PC-3 (cell line): ENCODE measurements at regions not wholly inside any gene's neighbourhood (a gene's known extent, or its start where the extent isn't known, plus 50 kb on each side); places are given as distances from the start of the nearest gene placed in this dataset.

Source experiments
- ATAC-seq: fragments of 200-7000 bp; cut with Tn5 transposase; 2 replicates; pipeline ENCODE4 v1.9.1; 2020; ENCODE audit warnings: mild to moderate bottlenecking, moderate library complexity
- BruUV-seq: library from RNA; stranded (reverse); fragments of 400-500 nt; replicated peaks from 2 replicates; lab custom pipeline; 2021; lab: Mats Ljungman, UMichigan
- CTCF ChIA-PET: fragments of 300-600 bp; sonication (Branson Sonifier 250); formaldehyde crosslinking; loops from one replicate; lab custom pipeline; 2022; ENCODE audit warnings: antibody characterized with exemption; lab: Charles Lee
- POLR2A ChIA-PET: fragments of 300-600 bp; sonication (Branson Sonifier 250); formaldehyde crosslinking; loops from one replicate; lab custom pipeline; 2022; ENCODE audit warnings: antibody characterized with exemption; ENCODE audit not compliant: unreplicated experiment; lab: Charles Lee
- DNase-seq: peaks from one replicate; pipeline ENCODE4 v3.0.0-alpha.2; 2015
- H2AFZ ChIP-seq: fragments of 300-600 bp; sonication (generic); 2 replicates; pipeline ENCODE4 v1.6.0; 2016; ENCODE audit warnings: antibody characterized with exemption, low read length
- H3F3A ChIP-seq: fragments of 300-600 bp; sonication (generic); one replicate; pipeline ENCODE4 v1.6.0; 2017; ENCODE audit warnings: antibody characterized with exemption, low read length, control low read depth, mild to moderate bottlenecking; ENCODE audit not compliant: unreplicated experiment
- H3K27ac ChIP-seq: fragments of 300-600 bp; sonication (generic); 2 replicates; pipeline ENCODE4 v1.5.1; 2016; ENCODE audit warnings: mild to moderate bottlenecking, low read length
- H3K27me3 ChIP-seq: fragments of 300-600 bp; sonication (generic); 2 replicates; pipeline ENCODE4 v1.6.1; 2016; ENCODE audit warnings: low read length, mixed read lengths
- H3K36me3 ChIP-seq: fragments of 300-600 bp; sonication (generic); 2 replicates; pipeline ENCODE4 v1.6.1; 2016; ENCODE audit warnings: low read depth, mixed run types, low read length, mixed read lengths
- H3K4me1 ChIP-seq: fragments of 300-600 bp; sonication (generic); 2 replicates; pipeline ENCODE4 v1.5.1; 2016; ENCODE audit warnings: low read length; ENCODE audit not compliant: insufficient read depth
- H3K4me2 ChIP-seq: fragments of 300-600 bp; sonication (generic); 2 replicates; pipeline ENCODE4 v1.6.0; 2016; ENCODE audit warnings: low read length
- H3K4me3 ChIP-seq: fragments of 300-600 bp; sonication (generic); 2 replicates; pipeline ENCODE4 v1.5.1; 2016; ENCODE audit warnings: mild to moderate bottlenecking, low read length, mixed read lengths
- H3K79me2 ChIP-seq: fragments of 300-600 bp; sonication (generic); 2 replicates; pipeline ENCODE4 v1.6.1; 2017; ENCODE audit warnings: low read length, mixed read lengths
- H3K9ac ChIP-seq: fragments of 300-600 bp; sonication (generic); 2 replicates; pipeline ENCODE4 v1.6.0; 2016; ENCODE audit warnings: mild to moderate bottlenecking, low read length
- H3K9me2 ChIP-seq: fragments of 300-600 bp; sonication (generic); replicated peaks from 2 replicates; pipeline ENCODE4 v1.6.1; 2016; ENCODE audit warnings: mixed run types, low read length, mixed read lengths
- H3K9me3 ChIP-seq: fragments of 300-600 bp; sonication (generic); 2 replicates; pipeline ENCODE4 v1.6.1; 2016; ENCODE audit warnings: low read length, mixed read lengths
- H4K20me1 ChIP-seq: fragments of 300-600 bp; sonication (generic); 2 replicates; pipeline ENCODE4 v1.6.1; 2016; ENCODE audit warnings: low read length, mixed read lengths
- EZH2 ChIP-seq: fragments of 300-600 bp; sonication (generic); IDR thresholded peaks from one replicate; pipeline ENCODE4 v1.6.1; 2017; ENCODE audit warnings: antibody characterized with exemption, mild to moderate bottlenecking, low read length; ENCODE audit not compliant: unreplicated experiment
- EZH2phosphoT487 ChIP-seq: fragments of 300-600 bp; sonication (generic); IDR thresholded peaks from 2 replicates; pipeline ENCODE4 v1.6.1; 2018; ENCODE audit warnings: mild to moderate bottlenecking, antibody characterized with exemption, low read length, borderline replicate concordance
- intact Hi-C: fragments of 100-400 bp; cut with micrococcal nuclease; formaldehyde crosslinking; loops from 2 replicates; pipeline ENCODE4 v1.9.0; 2023
- TF ChIP-seq, protein P1 (sequence below): fragments of 300-600 bp; sonication (generic); conservative IDR thresholded peaks from 2 replicates; pipeline ENCODE4 v1.5.1; 2017; ENCODE audit warnings: antibody characterized with exemption, low read depth, mild to moderate bottlenecking, low read length

DNA sequence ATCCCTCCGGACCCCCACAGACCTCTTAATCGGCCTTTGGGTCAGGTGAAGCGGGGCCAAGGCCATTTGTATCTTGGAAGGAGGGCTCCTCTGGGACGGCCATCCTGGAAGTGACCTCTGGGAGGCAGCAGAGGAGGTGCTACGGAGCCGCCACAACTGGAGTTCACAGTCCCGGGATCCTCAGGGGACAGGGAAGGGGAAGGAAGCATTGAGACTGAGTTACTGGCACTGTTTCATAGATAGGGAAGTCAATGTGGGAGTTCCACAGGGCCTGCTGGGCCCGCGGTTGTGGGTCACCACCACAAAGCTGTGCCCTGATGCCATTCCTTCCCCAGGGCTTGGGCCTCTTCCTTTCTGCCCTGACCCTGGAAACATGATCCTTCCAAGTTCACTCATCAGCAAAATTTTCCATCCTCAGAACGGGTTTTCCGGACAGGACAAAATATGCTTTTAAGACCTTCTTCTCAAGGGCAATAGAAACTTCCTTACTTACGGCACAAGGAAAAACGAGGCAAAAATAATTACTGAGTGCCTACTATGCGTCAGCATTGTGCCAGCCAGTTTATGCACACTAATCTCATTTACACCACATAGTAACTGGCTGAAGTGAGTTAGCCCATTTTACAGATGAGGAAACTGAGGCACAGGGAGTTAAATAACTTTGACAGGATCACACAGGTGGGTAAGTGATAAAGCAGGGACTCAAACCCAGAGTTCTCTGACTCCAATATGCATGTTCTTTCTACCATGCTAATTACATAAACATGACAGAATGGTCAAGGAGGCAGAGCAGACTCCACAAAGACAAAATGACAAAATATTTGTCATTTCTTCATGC is 143.8 kb downstream of the UNC5CL start:
- peak; percentile 74 for DNase-seq
- POLR2A ChIA-PET = no interaction called here
- intact Hi-C loops = loop anchor here (1.0 kb wide), 5 partner anchors 17 to 172 kb away; no protein-coding TSS in a partner anchor

DNA sequence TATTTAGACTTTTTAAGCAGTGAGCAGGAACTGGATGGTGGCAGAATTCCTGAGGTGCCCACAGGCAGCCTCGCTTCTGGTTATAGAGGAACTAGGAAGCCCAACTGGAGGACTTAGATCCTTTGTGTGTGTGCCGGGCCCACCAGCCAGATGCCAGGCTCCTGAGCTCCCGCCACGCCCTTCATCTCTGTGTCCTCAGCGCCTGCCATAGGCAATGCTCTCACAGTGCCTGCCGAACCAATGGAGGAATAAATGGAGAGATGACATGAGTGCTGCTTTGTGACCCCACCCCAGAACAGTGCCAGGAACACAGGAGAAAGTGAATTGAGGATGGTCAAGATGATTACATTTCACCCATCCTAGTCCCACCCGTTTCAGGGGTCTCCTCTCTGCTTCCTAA is 146.0 kb downstream of the UNC5CL start:
- Histone ChIP-seq H3K9ac (no peak overlapping the region), H3K36me3 (no peaks in the 10 kb centered on the region), H3K27ac (no peak overlapping the region), H3F3A (no peaks in the 10 kb centered on the region), H3K9me2 (no peaks in the 10 kb centered on the region), H3K4me2 (no peak overlapping the region), H3K79me2 (no peaks in the 10 kb centered on the region), H3K4me3 (no peak overlapping the region), H3K9me3 (no peaks in the 10 kb centered on the region), H4K20me1 (no peaks in the 10 kb centered on the region), H3K27me3 (peaks cover 16% of the 10 kb centered on the region; the same call in 1 of the 2 replicates), H2AFZ (no peak overlapping the region), H3K4me1 (no peaks in the 10 kb centered on the region)
- intact Hi-C loops = no loop called here
- DNase-seq (no peak), ATAC-seq (no peak)
- ChIA-PET POLR2A (no interaction called here), CTCF (no interaction called here)
- no TSS peak for BruUV-seq
- TF ChIP-seq EZH2 (no peak), EZH2phosphoT487 (no peak)
- TF ChIP-seq, protein P1, sequence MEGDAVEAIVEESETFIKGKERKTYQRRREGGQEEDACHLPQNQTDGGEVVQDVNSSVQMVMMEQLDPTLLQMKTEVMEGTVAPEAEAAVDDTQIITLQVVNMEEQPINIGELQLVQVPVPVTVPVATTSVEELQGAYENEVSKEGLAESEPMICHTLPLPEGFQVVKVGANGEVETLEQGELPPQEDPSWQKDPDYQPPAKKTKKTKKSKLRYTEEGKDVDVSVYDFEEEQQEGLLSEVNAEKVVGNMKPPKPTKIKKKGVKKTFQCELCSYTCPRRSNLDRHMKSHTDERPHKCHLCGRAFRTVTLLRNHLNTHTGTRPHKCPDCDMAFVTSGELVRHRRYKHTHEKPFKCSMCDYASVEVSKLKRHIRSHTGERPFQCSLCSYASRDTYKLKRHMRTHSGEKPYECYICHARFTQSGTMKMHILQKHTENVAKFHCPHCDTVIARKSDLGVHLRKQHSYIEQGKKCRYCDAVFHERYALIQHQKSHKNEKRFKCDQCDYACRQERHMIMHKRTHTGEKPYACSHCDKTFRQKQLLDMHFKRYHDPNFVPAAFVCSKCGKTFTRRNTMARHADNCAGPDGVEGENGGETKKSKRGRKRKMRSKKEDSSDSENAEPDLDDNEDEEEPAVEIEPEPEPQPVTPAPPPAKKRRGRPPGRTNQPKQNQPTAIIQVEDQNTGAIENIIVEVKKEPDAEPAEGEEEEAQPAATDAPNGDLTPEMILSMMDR = no peak

More for the DNA sequence above, 143.8 kb downstream of the UNC5CL start:
- H3F3A ChIP-seq = no peaks in the 10 kb centered on the region
- H3K79me2 ChIP-seq = no peaks in the 10 kb centered on the region
- H3K4me1 ChIP-seq = no peaks in the 10 kb centered on the region
- peak overlapping the region; percentile 42 for H2AFZ ChIP-seq
- no peak overlapping the region for H3K27ac ChIP-seq
- H3K36me3 ChIP-seq = no peaks in the 10 kb centered on the region
- no peaks in the 10 kb centered on the region for H3K9me3 ChIP-seq
- no peak overlapping the region for H3K4me3 ChIP-seq
- H3K9ac ChIP-seq = no peak overlapping the region
- H3K27me3 ChIP-seq = 0 out of 2 replicates have a peak, but pooled peaks cover 4% of the 10 kb centered on the region
- no TSS peak for BruUV-seq
- no peaks in the 10 kb centered on the region for H3K9me2 ChIP-seq
- no peak for TF ChIP-seq EZH2
- TF ChIP-seq, protein P1 = peak; percentile 86
- no peak overlapping the region for H3K4me2 ChIP-seq
- CTCF ChIA-PET = interaction anchor here (0.7 to 1.4 kb wide), 3 partner anchors 67 to 132 kb away, joined by 4 to 13 read pairs (median 7); no protein-coding TSS in a partner anchor
- no peaks in the 10 kb centered on the region for H4K20me1 ChIP-seq
- ATAC-seq = peak; percentile 99

DNA sequence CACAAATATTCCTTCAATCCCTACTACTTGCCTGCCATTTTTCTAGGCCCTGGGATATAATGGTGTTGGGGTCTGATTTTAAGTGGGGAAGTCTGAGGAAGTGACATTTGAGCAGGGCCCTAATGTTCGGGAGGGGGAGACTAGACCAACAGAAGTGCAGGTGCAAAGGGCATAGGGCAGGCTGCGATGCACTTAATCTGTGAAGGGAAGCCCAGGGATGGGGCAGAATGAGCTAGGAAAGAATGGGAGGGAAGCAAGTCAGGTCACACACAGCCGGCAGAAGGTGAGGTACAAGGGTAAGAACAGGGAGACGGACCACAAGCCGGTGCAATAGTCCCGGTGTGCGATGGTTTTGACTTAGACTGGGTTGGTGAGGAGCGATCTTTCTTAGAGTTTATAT is 146.8 kb downstream of the UNC5CL start:
- TF ChIP-seq, protein P1 = no peak
- TF ChIP-seq EZH2phosphoT487 (no peak), EZH2 (no peak)
- no peak overlapping the region for H3K4me3 ChIP-seq
- no peak overlapping the region for H3K4me2 ChIP-seq
- H3K9me2 ChIP-seq = no peaks in the 10 kb centered on the region
- intact Hi-C loops = no loop called here
- BruUV-seq = no TSS peak
- DNase-seq = no peak
- CTCF ChIA-PET = no interaction called here
- no peak for ATAC-seq
- no peaks in the 10 kb centered on the region for H3K4me1 ChIP-seq
- H4K20me1 ChIP-seq = no peaks in the 10 kb centered on the region
- H3K79me2 ChIP-seq = no peaks in the 10 kb centered on the region
- no peaks in the 10 kb centered on the region for H3F3A ChIP-seq
- H3K9ac ChIP-seq = no peak overlapping the region
- no peaks in the 10 kb centered on the region for H3K9me3 ChIP-seq
- H3K36me3 ChIP-seq = no peaks in the 10 kb centered on the region
- peaks cover 16% of the 10 kb centered on the region; the same call in 1 of the 2 replicates for H3K27me3 ChIP-seq
- no peak overlapping the region for H2AFZ ChIP-seq
- POLR2A ChIA-PET = no interaction called here
- H3K27ac ChIP-seq = no peak overlapping the region
